ENCODE measurements at regions not wholly inside any gene's neighbourhood (a gene's known extent, or its start where the extent isn't known, plus 50 kb on each side); places are given as distances from the start of the nearest gene placed in this dataset.

DNA sequence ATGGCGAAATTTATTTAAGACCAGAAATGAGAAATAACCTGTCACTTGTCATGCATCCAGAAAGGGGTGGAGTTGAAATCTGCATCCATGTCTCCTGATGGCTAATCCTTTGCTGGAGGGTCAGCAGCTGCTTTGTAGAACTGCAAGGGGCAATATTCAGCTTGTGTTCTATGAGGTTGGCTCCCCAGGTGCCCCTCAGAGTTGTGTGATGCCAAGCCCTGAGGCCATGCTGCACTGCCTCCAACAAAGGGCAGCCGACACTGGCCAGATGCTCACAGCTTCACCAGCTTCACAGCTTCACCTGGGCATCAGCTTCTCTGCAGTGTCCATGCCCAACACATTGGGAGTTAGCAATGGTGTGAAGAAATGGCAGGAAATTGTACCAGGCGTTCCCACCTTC lies 64.0 kb upstream of the TMEM72 start:
- DNase-seq (ENCODE audit: low spot score) (no peak), ATAC-seq (no peak)
- TF ChIP-seq, protein P1, sequence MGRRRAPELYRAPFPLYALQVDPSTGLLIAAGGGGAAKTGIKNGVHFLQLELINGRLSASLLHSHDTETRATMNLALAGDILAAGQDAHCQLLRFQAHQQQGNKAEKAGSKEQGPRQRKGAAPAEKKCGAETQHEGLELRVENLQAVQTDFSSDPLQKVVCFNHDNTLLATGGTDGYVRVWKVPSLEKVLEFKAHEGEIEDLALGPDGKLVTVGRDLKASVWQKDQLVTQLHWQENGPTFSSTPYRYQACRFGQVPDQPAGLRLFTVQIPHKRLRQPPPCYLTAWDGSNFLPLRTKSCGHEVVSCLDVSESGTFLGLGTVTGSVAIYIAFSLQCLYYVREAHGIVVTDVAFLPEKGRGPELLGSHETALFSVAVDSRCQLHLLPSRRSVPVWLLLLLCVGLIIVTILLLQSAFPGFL (CRISPR knock-in tag; IDR thresholded peaks at IDR 0.05; ENCODE audit: borderline replicate concordance), result no peak
- TF ChIP-seq SMAD4 (CRISPR knock-in tag; IDR thresholded peaks at IDR 0.05) (no peak), CBFB (CRISPR knock-in tag; IDR thresholded peaks at IDR 0.05; ENCODE audit: low read depth) (no peak), ETV6 (CRISPR knock-in tag; IDR thresholded peaks at IDR 0.05) (no peak)
- TF ChIP-seq, protein P2, sequence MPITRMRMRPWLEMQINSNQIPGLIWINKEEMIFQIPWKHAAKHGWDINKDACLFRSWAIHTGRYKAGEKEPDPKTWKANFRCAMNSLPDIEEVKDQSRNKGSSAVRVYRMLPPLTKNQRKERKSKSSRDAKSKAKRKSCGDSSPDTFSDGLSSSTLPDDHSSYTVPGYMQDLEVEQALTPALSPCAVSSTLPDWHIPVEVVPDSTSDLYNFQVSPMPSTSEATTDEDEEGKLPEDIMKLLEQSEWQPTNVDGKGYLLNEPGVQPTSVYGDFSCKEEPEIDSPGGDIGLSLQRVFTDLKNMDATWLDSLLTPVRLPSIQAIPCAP (CRISPR knock-in tag; IDR thresholded peaks at IDR 0.05), result no peak
- TF ChIP-seq, protein P3, sequence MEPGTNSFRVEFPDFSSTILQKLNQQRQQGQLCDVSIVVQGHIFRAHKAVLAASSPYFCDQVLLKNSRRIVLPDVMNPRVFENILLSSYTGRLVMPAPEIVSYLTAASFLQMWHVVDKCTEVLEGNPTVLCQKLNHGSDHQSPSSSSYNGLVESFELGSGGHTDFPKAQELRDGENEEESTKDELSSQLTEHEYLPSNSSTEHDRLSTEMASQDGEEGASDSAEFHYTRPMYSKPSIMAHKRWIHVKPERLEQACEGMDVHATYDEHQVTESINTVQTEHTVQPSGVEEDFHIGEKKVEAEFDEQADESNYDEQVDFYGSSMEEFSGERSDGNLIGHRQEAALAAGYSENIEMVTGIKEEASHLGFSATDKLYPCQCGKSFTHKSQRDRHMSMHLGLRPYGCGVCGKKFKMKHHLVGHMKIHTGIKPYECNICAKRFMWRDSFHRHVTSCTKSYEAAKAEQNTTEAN (CRISPR knock-in tag; IDR thresholded peaks at IDR 0.05), result no peak
- TF ChIP-seq, protein P4, sequence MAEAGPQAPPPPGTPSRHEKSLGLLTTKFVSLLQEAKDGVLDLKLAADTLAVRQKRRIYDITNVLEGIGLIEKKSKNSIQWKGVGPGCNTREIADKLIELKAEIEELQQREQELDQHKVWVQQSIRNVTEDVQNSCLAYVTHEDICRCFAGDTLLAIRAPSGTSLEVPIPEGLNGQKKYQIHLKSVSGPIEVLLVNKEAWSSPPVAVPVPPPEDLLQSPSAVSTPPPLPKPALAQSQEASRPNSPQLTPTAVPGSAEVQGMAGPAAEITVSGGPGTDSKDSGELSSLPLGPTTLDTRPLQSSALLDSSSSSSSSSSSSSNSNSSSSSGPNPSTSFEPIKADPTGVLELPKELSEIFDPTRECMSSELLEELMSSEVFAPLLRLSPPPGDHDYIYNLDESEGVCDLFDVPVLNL (CRISPR knock-in tag; IDR thresholded peaks at IDR 0.05; ENCODE audit: borderline replicate concordance, low read depth), result no peak
- Mint-ChIP-seq H3K9me3 (peaks cover 8% of the 10 kb centered on the region), H3K4me1 (peaks cover 5% of the 10 kb centered on the region; the same call in 1 of the 2 replicates), H3K36me3 (no peaks in the 10 kb centered on the region), H3K4me3 (no peak overlapping the region), H3K27ac (no peak overlapping the region), H3K27me3 (ENCODE audit: low read depth) (no peaks in the 10 kb centered on the region; the same call in 1 of the 2 replicates)
- POLR2A ChIA-PET, result no interaction called here
- CTCF ChIA-PET, result interaction anchor here (1.1 kb wide), 1 partner anchor 1157 kb away, joined by 3 read pairs; no protein-coding TSS in a partner anchor

DNA sequence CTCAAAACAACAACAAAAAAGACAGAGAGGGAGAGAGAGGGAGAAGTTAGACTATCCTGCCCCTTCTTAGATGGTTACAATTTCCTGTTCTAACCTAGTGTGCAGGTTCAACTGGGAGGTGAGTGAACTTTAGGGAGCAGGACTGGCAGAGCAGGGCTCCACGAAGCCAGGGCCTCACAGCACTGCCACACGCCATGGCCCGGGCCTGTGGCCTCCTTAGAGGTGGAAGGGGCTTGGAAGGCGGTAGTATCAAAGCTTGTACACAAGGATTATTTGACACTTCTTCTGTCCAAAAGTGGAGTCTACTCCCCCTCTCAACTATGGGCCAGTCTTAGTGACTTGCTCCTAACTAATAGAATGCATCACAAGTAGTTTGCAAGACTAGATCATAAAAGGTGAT lies 62.9 kb upstream of the TMEM72 start:
- no peaks in the 10 kb centered on the region for H3K36me3 Mint-ChIP-seq
- POLR2A ChIA-PET, result no interaction called here
- no peak for ATAC-seq
- no peak for TF ChIP-seq MYBL2 (CRISPR knock-in tag; IDR thresholded peaks at IDR 0.05)
- TF ChIP-seq, protein P1 (CRISPR knock-in tag; IDR thresholded peaks at IDR 0.05; ENCODE audit: borderline replicate concordance), result no peak
- TF ChIP-seq, protein P5, sequence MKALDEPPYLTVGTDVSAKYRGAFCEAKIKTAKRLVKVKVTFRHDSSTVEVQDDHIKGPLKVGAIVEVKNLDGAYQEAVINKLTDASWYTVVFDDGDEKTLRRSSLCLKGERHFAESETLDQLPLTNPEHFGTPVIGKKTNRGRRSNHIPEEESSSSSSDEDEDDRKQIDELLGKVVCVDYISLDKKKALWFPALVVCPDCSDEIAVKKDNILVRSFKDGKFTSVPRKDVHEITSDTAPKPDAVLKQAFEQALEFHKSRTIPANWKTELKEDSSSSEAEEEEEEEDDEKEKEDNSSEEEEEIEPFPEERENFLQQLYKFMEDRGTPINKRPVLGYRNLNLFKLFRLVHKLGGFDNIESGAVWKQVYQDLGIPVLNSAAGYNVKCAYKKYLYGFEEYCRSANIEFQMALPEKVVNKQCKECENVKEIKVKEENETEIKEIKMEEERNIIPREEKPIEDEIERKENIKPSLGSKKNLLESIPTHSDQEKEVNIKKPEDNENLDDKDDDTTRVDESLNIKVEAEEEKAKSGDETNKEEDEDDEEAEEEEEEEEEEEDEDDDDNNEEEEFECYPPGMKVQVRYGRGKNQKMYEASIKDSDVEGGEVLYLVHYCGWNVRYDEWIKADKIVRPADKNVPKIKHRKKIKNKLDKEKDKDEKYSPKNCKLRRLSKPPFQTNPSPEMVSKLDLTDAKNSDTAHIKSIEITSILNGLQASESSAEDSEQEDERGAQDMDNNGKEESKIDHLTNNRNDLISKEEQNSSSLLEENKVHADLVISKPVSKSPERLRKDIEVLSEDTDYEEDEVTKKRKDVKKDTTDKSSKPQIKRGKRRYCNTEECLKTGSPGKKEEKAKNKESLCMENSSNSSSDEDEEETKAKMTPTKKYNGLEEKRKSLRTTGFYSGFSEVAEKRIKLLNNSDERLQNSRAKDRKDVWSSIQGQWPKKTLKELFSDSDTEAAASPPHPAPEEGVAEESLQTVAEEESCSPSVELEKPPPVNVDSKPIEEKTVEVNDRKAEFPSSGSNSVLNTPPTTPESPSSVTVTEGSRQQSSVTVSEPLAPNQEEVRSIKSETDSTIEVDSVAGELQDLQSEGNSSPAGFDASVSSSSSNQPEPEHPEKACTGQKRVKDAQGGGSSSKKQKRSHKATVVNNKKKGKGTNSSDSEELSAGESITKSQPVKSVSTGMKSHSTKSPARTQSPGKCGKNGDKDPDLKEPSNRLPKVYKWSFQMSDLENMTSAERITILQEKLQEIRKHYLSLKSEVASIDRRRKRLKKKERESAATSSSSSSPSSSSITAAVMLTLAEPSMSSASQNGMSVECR (CRISPR knock-in tag; IDR thresholded peaks at IDR 0.05; ENCODE audit: borderline replicate concordance), result no peak
- TF ChIP-seq, protein P6, sequence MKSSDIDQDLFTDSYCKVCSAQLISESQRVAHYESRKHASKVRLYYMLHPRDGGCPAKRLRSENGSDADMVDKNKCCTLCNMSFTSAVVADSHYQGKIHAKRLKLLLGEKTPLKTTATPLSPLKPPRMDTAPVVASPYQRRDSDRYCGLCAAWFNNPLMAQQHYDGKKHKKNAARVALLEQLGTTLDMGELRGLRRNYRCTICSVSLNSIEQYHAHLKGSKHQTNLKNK (CRISPR knock-in tag; IDR thresholded peaks at IDR 0.05), result no peak
- TF ChIP-seq SMAD4 (CRISPR knock-in tag; IDR thresholded peaks at IDR 0.05), result no peak
- TF ChIP-seq, protein P7, sequence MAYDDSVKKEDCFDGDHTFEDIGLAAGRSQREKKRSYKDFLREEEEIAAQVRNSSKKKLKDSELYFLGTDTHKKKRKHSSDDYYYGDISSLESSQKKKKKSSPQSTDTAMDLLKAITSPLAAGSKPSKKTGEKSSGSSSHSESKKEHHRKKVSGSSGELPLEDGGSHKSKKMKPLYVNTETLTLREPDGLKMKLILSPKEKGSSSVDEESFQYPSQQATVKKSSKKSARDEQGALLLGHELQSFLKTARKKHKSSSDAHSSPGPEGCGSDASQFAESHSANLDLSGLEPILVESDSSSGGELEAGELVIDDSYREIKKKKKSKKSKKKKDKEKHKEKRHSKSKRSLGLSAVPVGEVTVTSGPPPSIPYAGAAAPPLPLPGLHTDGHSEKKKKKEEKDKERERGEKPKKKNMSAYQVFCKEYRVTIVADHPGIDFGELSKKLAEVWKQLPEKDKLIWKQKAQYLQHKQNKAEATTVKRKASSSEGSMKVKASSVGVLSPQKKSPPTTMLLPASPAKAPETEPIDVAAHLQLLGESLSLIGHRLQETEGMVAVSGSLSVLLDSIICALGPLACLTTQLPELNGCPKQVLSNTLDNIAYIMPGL (CRISPR knock-in tag; IDR thresholded peaks at IDR 0.05), result no peak
- TF ChIP-seq SOX15 (CRISPR knock-in tag; IDR thresholded peaks at IDR 0.05), result no peak
- no peak for TF ChIP-seq ETV6 (CRISPR knock-in tag; IDR thresholded peaks at IDR 0.05)
- TF ChIP-seq, protein P3 (CRISPR knock-in tag; IDR thresholded peaks at IDR 0.05), result no peak
- no peak for TF ChIP-seq KAT7 (CRISPR knock-in tag; IDR thresholded peaks at IDR 0.05; ENCODE audit: borderline replicate concordance)
- TF ChIP-seq, protein P8, sequence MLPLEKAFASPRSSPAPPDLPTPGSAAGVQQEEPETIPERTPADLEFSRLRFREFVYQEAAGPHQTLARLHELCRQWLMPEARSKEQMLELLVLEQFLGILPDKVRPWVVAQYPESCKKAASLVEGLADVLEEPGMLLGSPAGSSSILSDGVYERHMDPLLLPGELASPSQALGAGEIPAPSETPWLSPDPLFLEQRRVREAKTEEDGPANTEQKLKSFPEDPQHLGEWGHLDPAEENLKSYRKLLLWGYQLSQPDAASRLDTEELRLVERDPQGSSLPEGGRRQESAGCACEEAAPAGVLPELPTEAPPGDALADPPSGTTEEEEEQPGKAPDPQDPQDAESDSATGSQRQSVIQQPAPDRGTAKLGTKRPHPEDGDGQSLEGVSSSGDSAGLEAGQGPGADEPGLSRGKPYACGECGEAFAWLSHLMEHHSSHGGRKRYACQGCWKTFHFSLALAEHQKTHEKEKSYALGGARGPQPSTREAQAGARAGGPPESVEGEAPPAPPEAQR (CRISPR knock-in tag; IDR thresholded peaks at IDR 0.05), result no peak
- no peak for TF ChIP-seq PRRX2 (CRISPR knock-in tag; IDR thresholded peaks at IDR 0.05)
- TF ChIP-seq, protein P9, sequence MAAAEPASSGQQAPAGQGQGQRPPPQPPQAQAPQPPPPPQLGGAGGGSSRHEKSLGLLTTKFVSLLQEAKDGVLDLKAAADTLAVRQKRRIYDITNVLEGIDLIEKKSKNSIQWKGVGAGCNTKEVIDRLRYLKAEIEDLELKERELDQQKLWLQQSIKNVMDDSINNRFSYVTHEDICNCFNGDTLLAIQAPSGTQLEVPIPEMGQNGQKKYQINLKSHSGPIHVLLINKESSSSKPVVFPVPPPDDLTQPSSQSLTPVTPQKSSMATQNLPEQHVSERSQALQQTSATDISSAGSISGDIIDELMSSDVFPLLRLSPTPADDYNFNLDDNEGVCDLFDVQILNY (CRISPR knock-in tag; IDR thresholded peaks at IDR 0.05), result no peak
- no peak for TF ChIP-seq NR3C1 (CRISPR knock-in tag; conservative IDR thresholded peaks at IDR 0.05; ENCODE audit: low read depth)

More for the DNA sequence above, 62.9 kb upstream of the TMEM72 start:
- H3K4me3 Mint-ChIP-seq, result no peak overlapping the region
- peaks cover 5% of the 10 kb centered on the region; the same call in 1 of the 2 replicates for H3K4me1 Mint-ChIP-seq
- CTCF ChIA-PET, result no interaction called here
- H3K27me3 Mint-ChIP-seq (ENCODE audit: low read depth), result no peaks in the 10 kb centered on the region; the same call in 1 of the 2 replicates
- no peak overlapping the region for H3K27ac Mint-ChIP-seq
- peaks cover 8% of the 10 kb centered on the region for H3K9me3 Mint-ChIP-seq
- DNase-seq (ENCODE audit: low spot score), result no peak
